Kidney glomerular epithelial cell (primary cell): ENCODE measurements at regions not wholly inside any gene's neighbourhood (a gene's known extent, or its start where the extent isn't known, plus 50 kb on each side); places are given as distances from the start of the nearest gene placed in this dataset.

Experiments used
- DNase-seq: peaks from one replicate; lab custom pipeline; 2025; lab: John Stamatoyannopoulos, UW

DNA sequence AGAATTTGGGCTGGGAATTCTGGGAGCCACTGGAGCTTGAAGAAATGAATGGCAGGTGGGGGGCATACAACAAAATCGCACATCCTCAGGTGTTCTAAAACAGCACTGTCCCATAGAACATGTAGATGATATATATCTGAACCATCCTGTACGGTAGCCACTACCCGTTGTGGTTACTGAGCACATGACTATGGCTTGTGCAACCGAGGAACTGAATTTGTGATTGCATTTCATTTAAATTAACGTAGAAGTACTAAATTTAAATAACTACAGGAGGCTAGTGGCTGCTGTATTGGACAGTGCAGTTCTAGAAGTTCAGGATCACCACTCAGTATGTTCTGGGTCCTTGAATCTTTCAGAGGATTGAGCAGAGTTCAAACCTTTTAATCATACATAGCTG, 172.4 kb downstream of the PHETA1 start:
- DNase-seq: no peak

DNA sequence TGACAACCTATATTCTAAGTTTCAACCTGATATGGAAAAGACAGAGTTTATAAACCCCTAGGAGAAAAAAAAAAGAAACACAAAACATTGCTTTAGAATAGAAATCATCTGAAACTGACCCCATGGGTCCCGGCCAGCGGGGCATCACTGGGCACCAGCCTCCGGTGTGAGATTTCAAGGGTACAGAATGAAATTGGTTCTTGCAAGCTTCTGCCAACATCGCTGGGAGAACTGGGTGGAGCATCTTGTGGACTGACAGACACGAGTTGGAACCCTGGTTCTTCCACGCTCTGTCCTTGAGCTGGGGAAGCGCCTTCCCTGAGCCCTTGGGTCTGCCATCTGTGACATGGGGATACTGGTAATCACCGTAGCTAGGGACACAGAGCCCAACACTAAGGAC, 173.6 kb downstream of the PHETA1 start:
- DNase-seq: no peak

DNA sequence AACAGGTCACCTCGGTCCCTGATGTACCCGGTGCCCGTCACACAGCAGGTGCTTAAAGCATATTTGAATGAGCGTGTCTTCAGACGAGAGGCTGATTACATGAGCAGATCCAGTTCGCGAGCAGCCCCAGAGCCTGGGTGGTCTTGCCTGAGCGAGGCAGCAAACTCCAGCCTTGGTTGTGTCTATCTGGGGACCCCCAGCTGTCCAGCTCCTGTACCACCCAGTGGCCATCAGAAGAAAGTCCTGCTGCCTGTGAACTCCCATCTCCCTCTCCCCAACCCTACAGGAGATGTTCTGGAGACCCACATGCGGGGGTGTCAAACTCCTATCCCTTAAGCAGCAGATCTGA, 174.2 kb downstream of the PHETA1 start:
- no peak for DNase-seq

DNA sequence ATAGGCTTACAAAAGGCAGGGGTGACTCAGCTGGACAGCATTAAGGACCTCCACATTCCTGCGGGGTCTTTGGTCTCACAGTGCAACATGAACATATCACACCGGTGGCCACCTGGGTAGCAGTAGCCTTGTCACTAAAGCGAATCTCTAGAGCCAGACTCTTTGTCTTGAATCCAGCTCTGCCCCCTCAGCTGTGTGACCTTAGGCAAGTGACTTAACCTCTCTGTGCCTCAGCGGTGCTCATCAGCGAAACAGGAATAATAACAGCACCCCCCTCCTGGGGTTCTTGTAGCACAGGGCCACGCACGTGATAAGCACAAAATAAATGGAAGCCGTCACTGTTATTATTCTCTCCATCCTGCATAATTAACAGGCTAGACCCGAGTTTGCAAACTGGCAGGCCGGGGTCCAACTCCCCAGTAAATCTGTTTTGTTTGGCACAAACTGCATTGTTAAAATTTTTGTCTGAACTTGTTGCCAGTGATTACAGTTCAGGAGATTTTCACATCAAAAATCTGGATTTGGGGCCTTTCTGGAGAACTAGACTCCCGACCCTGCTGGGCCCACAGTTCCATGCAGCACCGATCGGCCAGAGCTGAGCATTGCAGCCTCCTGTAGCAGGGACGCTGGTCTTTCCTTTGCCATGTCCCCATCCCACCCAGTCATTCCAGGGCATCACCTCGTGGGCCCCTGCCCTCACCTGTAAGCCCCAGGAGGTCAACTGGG, 174.8 kb downstream of the PHETA1 start:
- no peak for DNase-seq

DNA sequence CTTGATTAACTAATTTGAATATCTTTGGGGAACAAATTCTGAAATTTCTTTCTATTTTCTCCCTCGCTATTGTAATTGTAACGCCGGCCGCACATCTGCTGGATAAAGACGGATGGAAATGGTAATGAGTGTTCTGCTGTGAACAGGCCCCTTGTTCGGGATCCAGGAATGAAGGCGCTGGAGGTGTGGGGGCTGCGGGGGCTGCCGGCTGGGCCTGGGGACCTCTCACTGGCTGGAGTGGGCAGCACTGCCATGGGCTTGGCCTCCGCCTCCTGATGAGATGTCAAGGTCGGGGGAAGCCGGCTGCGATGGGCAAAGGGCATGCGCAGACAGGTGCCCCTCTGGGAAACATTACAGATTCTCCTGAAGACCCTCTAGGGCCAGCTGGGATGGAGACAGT, 175.4 kb downstream of the PHETA1 start:
- no peak for DNase-seq

DNA sequence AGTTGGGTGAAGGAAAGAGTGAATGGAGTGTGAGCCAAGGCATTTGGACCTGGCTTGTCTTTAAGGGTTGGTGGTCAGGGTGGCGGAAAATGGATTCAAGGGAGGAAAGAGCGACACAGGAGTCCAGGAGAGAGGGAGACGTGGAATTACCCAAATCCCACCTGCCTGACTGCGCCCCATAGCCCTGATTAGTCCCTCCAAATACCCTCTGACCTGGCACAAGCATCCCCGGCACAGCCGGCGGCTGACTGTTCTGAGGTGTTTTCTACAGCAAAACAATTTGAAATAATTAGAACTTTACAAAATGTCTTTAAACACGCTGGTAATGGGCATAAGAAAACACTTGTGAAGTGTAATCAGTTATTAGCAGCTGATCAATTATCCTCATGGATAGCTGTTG, 175.8 kb downstream of the PHETA1 start:
- no peak for DNase-seq

DNA sequence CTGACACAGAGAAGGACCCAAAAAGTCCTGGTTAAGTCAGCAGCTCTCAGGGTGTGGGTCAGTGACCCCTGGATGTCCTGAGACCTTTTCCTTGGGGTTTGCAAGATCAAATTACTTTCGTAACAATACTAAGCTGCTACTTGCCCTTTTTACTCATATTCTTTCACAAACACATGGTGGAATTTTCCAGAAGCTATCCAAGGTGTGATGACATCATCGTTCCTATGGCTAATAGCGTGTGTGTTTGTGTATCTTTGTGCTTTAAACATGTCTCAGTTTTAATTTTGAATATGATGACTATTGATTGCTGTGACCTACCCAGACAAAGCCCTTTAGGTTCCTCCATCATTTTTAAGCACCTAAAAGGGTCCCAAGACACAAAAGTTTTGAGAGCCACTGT, 176.2 kb downstream of the PHETA1 start:
- no peak for DNase-seq

DNA sequence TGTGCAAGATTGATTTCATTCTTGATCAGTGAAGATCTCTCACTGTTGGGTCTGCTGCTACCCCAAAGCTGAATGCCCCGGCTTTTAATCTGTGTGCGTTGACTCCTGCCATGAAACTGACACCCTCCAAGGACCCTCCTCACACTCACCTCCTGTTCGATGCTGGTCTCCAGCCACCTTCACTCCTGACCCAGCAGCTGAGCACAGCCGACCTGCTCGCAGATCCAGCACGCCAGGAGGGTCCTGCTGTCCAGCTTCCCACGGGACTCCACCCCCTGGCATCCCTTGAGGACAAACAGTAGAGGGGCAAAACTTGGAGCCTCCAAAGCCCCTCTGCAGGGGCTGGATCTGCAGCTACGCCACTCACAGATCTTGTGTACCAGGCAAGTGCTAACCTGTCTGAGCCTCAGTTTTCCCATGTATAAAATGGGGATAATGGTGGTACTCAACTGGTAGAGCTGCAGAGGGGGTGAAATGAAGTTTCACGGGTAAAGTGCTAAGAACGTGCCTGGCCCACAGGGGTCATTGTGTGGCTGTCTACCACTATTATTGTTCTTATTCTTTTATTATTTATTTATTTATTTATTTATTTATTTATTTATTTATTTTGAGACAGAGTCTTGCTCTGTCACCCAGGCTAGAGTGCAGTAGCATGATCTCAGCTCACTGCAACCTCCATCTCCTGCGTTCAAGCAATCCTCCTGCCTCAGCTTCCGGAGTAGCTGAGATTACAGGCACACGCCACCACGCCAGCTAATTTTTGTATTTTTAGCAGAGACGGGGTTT, 178.0 kb downstream of the PHETA1 start:
- DNase-seq: no peak

DNA sequence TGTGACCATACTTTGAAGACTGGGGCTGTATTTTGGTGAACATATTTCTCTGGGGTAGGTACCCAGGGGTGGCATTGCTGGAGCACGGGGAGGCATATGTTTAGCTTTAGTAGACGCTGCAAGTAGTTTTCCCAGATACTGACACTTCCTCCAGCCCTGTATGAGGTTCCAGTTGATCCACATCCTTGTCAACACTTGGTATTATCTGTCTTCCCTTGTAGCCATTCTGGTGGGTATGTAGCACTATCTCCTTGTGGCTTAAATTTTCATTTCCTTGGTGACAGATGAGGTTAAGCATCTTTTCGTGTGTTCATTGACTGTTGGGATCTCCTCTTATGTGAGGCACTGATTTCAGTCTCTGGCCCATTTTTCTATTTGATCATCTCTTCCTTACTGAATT, 179.1 kb downstream of the PHETA1 start:
- DNase-seq: no peak

DNA sequence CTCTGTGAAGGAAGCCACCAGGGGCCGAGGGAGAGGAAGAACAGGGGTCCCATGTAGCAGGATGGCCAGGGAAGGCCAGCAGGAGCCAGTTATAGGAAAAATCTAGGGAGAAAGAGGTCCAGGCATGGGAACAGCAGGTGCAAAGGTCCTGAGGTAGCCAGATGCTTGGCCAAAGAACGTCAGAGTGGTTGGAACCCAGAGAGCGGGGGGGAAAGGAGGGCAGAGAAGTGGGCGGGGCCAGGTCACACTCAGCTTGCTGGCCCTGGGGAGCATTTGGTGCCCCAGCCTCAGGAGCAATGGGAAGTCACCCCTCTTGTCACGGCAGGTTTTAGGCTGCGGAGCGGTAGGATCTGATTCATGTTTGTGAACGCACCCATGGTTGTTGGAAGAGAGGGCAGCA, 180.5 kb downstream of the PHETA1 start:
- no peak for DNase-seq

DNA sequence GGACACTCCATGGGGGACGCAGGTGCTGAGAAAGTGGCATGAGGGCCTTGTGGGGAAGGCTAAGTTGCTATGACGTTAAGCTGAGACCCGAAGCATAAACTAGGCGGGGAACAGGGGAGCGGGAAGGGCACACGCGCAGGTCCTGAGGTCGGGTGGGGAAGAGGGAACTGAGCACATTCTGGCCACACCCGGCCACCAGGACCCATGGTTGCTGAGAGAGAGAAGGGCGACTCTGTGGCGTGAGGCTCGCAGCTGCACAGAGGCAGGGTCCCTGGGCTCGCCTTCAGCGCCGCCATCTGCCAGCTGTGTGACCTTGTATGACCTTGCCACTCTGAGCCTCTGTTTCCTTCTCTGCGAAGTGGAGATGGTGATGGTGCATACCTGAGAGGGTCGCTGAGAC, 182.5 kb downstream of the PHETA1 start:
- no peak for DNase-seq

DNA sequence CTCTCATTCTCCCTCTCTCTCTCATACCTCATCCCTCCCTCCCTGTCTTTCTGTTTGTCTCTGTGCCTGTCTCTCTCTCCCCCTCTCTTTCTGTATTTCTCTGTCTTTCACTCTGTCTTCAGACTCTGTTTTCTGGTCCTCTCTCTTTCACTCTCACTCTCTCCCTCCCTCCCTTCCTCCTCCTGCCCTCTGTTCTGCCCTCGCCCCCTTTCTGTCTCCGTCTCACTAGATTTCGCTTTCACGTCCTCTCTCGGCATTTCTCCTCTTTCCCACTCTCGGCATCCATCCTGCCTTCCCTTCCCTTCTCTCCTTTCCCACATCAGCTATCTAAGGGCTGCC, 183.0 kb downstream of the PHETA1 start:
- no peak for DNase-seq

DNA sequence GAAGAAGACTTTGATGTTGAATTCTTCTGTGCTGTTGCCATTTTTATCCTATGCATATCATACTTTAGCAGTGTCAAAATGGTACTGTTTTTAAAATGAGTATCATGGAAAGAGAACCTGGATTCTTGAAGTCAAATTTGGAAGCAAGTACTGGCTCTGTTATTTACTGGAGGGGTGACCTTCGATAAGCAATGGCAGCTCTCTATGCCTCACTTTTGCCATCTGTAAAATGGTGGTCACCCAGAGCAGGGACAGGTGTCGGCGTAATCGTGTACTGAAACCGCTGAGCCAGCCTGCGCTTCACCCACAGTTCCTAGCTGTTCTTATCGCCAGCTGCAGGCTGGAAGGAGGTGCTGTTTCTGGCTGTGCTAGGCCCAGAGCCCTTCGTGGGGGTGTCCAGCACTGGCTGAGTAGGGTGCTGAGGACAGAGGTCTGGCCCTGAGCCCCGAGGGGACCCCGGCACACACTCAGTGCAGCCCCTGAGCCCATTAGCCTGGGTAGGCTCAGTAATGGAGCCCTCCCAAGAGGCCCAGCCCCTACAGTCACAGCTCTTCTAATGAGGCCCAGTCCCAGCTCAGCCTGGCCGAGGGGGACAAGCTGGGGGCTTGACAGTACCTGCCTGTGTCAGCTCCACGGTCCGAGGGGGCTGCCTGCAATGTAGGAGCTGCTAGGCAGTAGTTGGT, 183.5 kb downstream of the PHETA1 start:
- no peak for DNase-seq

DNA sequence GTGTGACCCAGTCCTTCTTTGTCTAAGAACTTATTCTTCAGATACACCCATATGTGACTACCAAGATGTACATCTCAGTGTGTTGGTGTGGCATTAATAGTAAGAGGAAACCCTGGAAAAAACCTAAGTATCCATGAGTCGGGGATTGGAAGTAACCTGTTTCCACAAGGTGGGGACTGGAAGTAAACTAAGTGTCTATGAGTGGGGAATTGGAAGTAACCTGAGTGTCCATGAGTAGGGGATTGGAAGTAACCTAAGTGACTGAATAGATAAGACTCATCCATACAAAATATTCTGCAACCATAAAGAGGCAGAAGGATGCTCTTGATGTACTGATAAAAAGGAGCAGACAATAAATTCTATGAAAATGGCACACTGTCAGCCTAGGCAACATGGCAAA, 184.7 kb downstream of the PHETA1 start:
- no peak for DNase-seq

DNA sequence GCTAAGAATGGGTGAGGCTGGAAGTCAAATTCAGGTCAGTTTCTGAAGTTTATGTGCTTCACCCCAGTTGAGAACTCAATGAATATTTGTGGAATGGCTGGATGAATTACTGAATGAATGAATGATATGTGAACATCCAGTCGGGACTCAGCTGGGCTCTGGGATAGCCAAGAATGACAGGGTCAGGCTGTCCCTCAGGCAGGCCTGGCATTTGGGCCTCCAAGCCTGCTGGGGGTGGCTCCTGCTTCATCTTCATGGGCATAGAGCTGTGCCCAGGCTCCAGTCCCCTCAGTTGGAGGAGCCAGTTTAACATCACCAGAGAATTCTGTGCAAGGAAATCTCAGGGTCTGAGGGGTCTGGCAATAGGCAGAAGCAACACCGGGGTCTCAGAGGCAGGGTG, 185.8 kb downstream of the PHETA1 start:
- no peak for DNase-seq

DNA sequence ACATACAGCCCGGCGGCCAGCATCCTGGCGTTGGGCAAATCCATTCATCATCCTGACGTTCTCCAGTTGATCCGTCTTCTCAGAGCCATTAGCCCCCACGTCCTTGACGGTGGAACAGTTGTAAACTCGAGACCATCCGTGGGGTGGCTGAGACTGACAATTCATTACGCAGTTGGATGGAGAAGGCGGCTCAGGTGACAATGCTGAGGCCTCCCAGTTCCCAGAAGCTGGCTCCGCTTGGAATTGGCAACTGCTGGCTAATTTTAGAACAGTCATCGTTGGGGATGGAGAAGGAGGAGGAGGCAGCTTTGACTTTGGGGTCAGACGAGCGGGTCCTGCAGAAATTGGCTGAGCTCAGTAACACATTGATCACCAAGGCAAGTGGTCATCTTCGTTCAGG, 186.5 kb downstream of the PHETA1 start:
- DNase-seq: no peak

DNA sequence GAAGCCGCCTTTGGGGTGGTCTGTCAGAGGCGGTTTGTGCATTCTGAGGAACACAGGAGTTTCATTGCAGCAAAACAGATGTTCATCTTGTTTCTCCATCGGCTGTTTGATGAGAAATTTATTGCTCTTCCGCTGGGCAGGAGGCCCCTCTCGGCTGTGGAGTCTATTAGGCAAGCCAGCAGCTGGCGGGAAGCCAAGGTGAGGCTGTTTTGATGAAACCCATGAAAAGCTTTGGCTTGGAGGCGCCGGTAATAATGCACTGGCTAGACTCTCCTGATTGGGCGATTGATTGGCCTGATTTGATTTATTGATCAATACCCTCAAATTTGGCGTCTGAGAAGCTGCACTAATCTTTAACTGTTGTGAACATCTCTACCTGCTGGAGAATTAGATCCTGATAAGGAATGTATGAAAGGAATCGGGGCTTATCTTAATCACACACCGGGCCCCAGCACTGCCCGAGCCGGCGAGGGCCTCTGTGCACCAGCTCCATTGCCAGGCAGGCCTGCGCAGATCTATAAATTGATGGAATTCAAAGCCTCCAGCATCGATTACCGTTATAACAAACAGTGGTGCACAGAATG, 187.7 kb downstream of the PHETA1 start:
- DNase-seq: no peak

DNA sequence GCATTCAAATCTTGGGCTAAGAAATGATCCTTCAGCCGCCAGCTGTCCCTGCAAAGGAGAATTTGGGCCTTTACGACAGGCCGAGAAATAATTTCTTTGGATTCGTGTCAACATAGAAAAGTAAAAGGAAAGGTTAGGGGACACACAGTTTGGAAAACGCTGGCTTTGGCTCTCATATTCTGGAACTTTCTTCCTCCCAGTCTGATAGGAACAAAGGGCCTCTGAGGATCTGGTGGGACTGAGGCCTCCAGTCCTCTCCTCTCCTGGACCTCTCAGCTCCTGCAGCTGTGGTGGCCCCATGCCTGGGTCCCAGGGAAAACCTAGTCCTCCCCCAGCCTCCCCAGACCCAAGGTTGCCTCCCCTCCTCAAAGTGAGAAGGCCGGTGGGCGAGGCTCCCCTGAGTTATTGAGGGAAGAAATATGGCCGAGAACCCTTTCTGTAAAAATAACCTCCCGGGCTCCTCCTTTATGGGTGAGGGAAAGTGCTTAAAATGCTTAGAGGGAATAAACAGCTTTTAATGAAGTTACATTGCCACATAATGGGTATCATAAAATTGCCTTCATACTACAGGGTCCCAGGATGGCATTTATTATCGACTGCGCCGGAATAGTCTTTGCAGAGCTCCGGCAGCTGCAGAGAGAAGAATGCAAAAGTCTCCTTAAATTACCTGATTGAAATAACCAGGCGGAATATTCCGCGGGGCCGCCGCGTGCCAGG, 188.3 kb downstream of the PHETA1 start:
- no peak for DNase-seq

DNA sequence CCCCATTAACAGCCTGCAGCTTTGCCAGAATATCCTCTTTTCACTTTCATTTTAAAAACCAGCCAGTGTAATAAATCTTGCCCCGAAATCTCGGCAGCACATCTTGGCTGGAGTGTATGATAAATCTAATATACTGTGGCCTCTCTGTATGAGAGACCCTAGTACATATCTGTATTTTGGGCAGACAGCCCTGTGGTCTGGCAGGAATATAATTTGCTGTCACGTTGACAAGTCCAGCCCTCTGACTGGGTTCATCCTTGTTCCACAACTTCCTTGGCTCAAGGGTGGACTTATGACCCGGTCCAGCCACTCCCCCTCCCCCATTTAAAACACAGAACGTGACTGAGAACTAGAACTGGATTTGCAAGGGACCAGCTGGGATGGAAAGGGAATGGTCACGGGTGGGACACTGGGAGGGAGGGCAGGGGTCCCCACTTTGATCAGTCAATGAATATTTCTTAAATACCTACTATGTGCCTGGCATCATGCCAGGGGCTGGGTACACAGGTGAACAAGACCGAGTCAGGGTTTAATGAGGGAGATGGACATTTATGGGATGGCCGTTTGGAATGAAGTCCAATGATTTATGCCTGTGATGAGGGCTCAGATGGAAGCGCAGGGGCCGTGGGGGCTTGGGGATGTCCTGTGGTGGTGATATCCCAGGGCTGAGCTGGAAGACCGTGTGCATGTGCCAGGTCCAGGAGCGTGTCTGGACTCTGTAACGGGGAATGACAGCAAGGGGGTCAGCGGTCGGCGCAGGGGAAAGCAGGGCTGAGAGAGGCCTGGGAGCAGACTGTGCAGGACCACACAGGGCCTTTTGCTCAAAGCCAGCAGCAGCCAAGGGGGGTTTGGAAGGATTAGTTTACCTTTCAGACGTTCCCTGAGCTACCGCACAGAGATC, 190.5 kb downstream of the PHETA1 start:
- DNase-seq: no peak

DNA sequence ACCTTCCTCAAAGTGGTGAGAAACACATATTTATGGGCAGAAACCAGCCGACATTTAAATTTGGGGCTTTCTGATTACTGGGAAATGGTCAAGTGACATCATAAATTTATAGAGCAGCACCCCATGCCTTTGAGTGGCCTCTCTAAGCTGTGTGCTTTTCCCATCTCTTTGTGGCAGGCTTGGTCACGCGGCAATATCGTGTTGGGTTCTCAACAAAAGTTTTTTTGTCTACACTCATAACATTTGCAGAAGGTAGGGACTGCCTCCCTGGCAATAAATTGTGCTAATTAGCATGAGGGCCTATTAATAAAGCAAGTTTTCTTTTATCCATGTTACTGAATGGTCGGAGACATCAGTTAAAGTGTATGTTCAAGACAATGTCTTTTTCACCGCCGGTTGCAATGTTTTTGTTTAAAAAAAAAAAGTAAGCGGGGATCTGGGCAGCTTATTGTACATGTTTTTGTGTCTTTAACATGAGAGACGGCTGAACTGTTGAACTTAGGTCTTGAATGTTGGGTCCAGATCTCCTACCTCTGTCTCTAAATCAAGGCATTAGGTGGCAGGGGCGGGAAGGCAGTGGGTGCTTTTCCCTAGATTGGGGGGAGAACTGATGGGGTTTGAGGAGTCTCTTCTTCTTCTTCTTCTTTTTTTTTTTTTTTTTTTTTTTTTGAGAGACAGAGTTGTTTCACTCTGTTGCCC, 193.3 kb downstream of the PHETA1 start:
- DNase-seq: no peak

DNA sequence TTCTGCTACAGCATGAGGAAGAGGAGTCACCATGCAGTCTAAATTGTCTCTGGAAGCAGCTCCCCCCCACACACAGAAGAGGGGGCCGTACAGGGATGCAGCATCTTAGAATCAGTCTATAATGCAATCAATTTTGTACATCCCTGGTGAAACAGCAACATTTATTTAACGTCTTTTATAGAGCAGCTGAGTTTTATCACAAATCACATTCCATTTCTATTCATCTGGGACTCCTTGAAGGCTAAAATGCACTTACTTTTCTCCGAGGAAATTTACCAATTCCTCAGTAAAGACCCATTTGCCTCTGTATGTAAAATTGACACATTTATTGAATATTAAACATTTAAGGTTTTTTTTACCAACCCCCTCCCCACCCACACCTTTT, 193.9 kb downstream of the PHETA1 start:
- DNase-seq: no peak
